Loucy (cell line): ENCODE measurements at regions not wholly inside any gene's neighbourhood (a gene's known extent, or its start where the extent isn't known, plus 50 kb on each side); places are given as distances from the start of the nearest gene placed in this dataset.

Experiments
- H2AFZ ChIP-seq: fragments of 200-600 bp; sonication (generic); 2 replicates; pipeline ENCODE4 v1.6.0; 2016; ENCODE audit warnings: antibody characterized with exemption, mild to moderate bottlenecking, low read length, moderate library complexity
- H3F3A ChIP-seq: fragments of 200-600 bp; 2 replicates; pipeline ENCODE4 v1.6.0; 2016; ENCODE audit warnings: antibody characterized with exemption, low read depth, mild to moderate bottlenecking
- H3K27me3 ChIP-seq: fragments of 200-600 bp; sonication (generic); 2 replicates; pipeline ENCODE4 v1.6.1; 2014; ENCODE audit warnings: low read length, mild to moderate bottlenecking; ENCODE audit not compliant: insufficient read depth, poor library complexity, severe bottlenecking
- H3K36me3 ChIP-seq: fragments of 200-600 bp; sonication (generic); 2 replicates; pipeline ENCODE4 v1.6.1; 2016; ENCODE audit warnings: low read length; ENCODE audit not compliant: insufficient read depth
- H3K4me1 ChIP-seq: fragments of 200-600 bp; sonication (generic); 2 replicates; pipeline ENCODE4 v1.5.1; 2014; ENCODE audit warnings: low read length, mild to moderate bottlenecking; ENCODE audit not compliant: insufficient read depth, poor library complexity, severe bottlenecking
- H3K4me2 ChIP-seq: fragments of 200-600 bp; sonication (generic); 2 replicates; pipeline ENCODE4 v1.6.0; 2014; ENCODE audit warnings: antibody characterized with exemption, low read length, low read depth, mild to moderate bottlenecking; ENCODE audit not compliant: poor library complexity, severe bottlenecking
- H3K4me3 ChIP-seq: fragments of 200-600 bp; sonication (generic); 2 replicates; pipeline ENCODE4 v1.5.1; 2014; ENCODE audit warnings: low read length, mild to moderate bottlenecking, mixed read lengths; ENCODE audit not compliant: poor library complexity, severe bottlenecking
- H3K79me2 ChIP-seq: fragments of 200-600 bp; sonication (generic); 2 replicates; pipeline ENCODE4 v1.6.1; 2014; ENCODE audit warnings: low read length; ENCODE audit not compliant: insufficient read depth
- H3K9ac ChIP-seq: fragments of 200-600 bp; sonication (generic); 2 replicates; pipeline ENCODE4 v1.6.0; 2014; ENCODE audit warnings: mild to moderate bottlenecking, low read depth, low read length, moderate library complexity; ENCODE audit not compliant: poor library complexity, severe bottlenecking
- H3K9me2 ChIP-seq: fragments of 200-600 bp; sonication (generic); replicated peaks from 2 replicates; pipeline ENCODE4 v1.6.1; 2016; ENCODE audit warnings: low read depth, low read length, mixed read lengths
- H3K9me3 ChIP-seq: fragments of 200-600 bp; sonication (generic); 2 replicates; pipeline ENCODE4 v1.6.1; 2014; ENCODE audit warnings: mild to moderate bottlenecking, antibody characterized with exemption, low read length, low read depth; ENCODE audit not compliant: insufficient read depth
- H4K20me1 ChIP-seq: fragments of 200-600 bp; sonication (generic); 2 replicates; pipeline ENCODE4 v1.6.0; 2014; ENCODE audit warnings: antibody characterized with exemption, low read length, mild to moderate bottlenecking; ENCODE audit not compliant: insufficient read depth, poor library complexity, severe bottlenecking
- EZH2phosphoT487 ChIP-seq: fragments of 200-600 bp; IDR thresholded peaks from 2 replicates; pipeline ENCODE4 v1.6.1; 2018; ENCODE audit warnings: antibody characterized with exemption, mild to moderate bottlenecking, moderate library complexity, borderline replicate concordance
- TF ChIP-seq, protein P1 (sequence below): fragments of 200-600 bp; sonication (generic); conservative IDR thresholded peaks from 2 replicates; pipeline ENCODE4 v1.5.1; 2014; ENCODE audit warnings: mild to moderate bottlenecking, antibody characterized with exemption, low read length

DNA sequence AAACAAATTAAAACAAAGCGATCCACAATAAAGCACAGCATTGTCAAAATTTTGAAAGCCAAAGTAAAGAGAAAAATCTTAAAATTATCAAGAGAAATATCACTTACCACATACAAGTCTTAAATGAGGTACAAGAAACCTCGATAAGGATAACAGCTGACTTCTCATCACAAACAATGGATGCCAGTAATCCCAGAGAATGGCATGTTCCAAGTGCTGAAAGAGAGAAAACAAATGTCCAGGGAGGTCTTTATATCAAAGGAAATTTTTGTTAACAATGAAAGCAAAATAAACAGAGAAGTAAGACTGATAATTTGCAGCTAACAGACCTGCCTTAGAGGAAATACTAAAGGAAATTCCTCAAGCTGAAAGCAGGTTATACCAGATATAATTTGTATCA, 460.4 kb upstream of the HS3ST1 start:
- no peak for TF ChIP-seq EZH2phosphoT487
- TF ChIP-seq, protein P1, sequence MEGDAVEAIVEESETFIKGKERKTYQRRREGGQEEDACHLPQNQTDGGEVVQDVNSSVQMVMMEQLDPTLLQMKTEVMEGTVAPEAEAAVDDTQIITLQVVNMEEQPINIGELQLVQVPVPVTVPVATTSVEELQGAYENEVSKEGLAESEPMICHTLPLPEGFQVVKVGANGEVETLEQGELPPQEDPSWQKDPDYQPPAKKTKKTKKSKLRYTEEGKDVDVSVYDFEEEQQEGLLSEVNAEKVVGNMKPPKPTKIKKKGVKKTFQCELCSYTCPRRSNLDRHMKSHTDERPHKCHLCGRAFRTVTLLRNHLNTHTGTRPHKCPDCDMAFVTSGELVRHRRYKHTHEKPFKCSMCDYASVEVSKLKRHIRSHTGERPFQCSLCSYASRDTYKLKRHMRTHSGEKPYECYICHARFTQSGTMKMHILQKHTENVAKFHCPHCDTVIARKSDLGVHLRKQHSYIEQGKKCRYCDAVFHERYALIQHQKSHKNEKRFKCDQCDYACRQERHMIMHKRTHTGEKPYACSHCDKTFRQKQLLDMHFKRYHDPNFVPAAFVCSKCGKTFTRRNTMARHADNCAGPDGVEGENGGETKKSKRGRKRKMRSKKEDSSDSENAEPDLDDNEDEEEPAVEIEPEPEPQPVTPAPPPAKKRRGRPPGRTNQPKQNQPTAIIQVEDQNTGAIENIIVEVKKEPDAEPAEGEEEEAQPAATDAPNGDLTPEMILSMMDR = no peak

DNA sequence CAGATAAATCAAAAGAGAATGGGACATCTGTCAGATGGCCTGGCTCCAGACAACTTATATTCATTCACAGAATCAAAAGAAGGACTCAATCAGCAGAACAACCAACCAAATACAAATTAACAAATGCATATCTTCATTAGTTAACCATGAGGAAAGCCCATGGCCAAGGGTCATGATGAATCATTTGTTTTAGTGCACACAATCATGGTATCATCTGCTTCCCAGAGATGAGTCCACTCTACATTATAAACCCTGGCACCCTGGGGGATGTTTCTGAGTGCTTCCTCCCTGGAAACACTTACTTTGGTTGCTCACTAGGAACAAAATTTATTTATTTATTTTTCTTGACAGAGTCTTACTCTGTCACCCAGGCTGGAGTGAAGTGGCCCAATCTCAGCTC, 453.3 kb upstream of the HS3ST1 start:
- Histone ChIP-seq H3K9me3 (no peaks in the 10 kb centered on the region), H3K27me3 (no peaks in the 10 kb centered on the region), H3K4me2 (no peak overlapping the region), H3K9ac (no peak overlapping the region), H3K79me2 (no peaks in the 10 kb centered on the region), H4K20me1 (no peaks in the 10 kb centered on the region), H2AFZ (no peak overlapping the region), H3F3A (no peaks in the 10 kb centered on the region), H3K4me1 (no peaks in the 10 kb centered on the region), H3K36me3 (no peaks in the 10 kb centered on the region), H3K4me3 (no peak overlapping the region), H3K9me2 (no peaks in the 10 kb centered on the region)
- no peak for TF ChIP-seq EZH2phosphoT487
- TF ChIP-seq, protein P1 = no peak

More for the DNA sequence above, 460.4 kb upstream of the HS3ST1 start:
- Histone ChIP-seq H3K27me3 (no peaks in the 10 kb centered on the region), H3F3A (no peaks in the 10 kb centered on the region), H3K4me1 (no peaks in the 10 kb centered on the region), H3K79me2 (no peaks in the 10 kb centered on the region), H3K4me3 (no peak overlapping the region), H4K20me1 (no peaks in the 10 kb centered on the region), H3K4me2 (no peak overlapping the region), H3K36me3 (no peaks in the 10 kb centered on the region), H3K9me3 (no peaks in the 10 kb centered on the region), H3K9ac (no peak overlapping the region), H2AFZ (no peak overlapping the region), H3K9me2 (no peaks in the 10 kb centered on the region)

DNA sequence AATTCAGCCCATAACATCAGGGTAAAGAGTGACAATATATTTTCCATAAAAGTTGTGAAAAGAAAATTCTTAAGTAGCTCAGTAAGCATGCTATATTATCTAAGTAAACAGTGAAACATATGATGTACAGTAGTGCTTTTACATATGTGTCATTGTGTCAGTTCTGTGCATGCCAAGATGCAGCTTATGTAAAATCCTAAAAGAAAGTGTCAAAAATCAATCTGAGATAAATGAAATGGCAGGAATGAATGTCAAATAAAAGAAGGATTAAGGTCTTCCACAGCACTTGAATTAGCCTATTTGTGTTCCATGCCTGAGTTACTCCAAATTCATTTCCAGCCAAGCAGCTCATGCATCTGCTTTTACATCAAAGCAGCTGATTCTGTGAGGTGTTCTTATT, 452.7 kb upstream of the HS3ST1 start:
- Histone ChIP-seq H3F3A (no peaks in the 10 kb centered on the region), H2AFZ (no peak overlapping the region), H3K79me2 (no peaks in the 10 kb centered on the region), H3K27me3 (no peaks in the 10 kb centered on the region), H3K4me1 (no peaks in the 10 kb centered on the region), H3K4me3 (no peak overlapping the region), H3K4me2 (no peak overlapping the region), H3K9ac (no peak overlapping the region), H3K9me3 (no peaks in the 10 kb centered on the region), H3K9me2 (no peaks in the 10 kb centered on the region), H3K36me3 (no peaks in the 10 kb centered on the region), H4K20me1 (no peaks in the 10 kb centered on the region)
- TF ChIP-seq, protein P1 = no peak
- no peak for TF ChIP-seq EZH2phosphoT487
